Epidermal melanocyte (primary cell): ENCODE measurements at regions not wholly inside any gene's neighbourhood (a gene's known extent, or its start where the extent isn't known, plus 50 kb on each side); places are given as distances from the start of the nearest gene placed in this dataset.

Experiments
- DNase-seq: peaks from one replicate; pipeline ENCODE4 v3.0.0; 2011; ENCODE audit warnings: low spot score; ENCODE audit not compliant: insufficient read length

- no peak for DNase-seq
Observed at GRCh38 chr2:217142649-217143266, 282.9 kb upstream of the TNP1 start.

- DNase-seq, result no peak
Observed at GRCh38 chr2:217138284-217138683, 278.4 kb upstream of the TNP1 start.

- DNase-seq, result no peak
Observed at GRCh38 chr2:217127744-217128143, 267.9 kb upstream of the TNP1 start.

GRCh38 chr2:217125014-217125413 is 265.1 kb upstream of the TNP1 start:
- DNase-seq, result no peak

GRCh38 chr2:217124050-217124449 is 264.2 kb upstream of the TNP1 start:
- no peak for DNase-seq

- no peak for DNase-seq
Observed at GRCh38 chr2:217121565-217121964, 261.7 kb upstream of the TNP1 start.

GRCh38 chr2:217120429-217120828 is 260.6 kb upstream of the TNP1 start:
- DNase-seq, result no peak

GRCh38 chr2:217118559-217119284 is 258.9 kb upstream of the TNP1 start:
- no peak for DNase-seq

GRCh38 chr2:217117523-217117922 is 257.7 kb upstream of the TNP1 start:
- no peak for DNase-seq

GRCh38 chr2:217116610-217117009 is 256.7 kb upstream of the TNP1 start:
- DNase-seq, result no peak

- no peak for DNase-seq
Observed at GRCh38 chr2:217114117-217114516, 254.3 kb upstream of the TNP1 start.

- DNase-seq, result no peak
Observed at GRCh38 chr2:217113491-217113890, 253.6 kb upstream of the TNP1 start.

- no peak for DNase-seq
Observed at GRCh38 chr2:217110550-217110949, 250.7 kb upstream of the TNP1 start.

- no peak for DNase-seq
Observed at GRCh38 chr2:217108575-217109027, 248.7 kb upstream of the TNP1 start.

GRCh38 chr2:217108086-217108485 is 248.2 kb upstream of the TNP1 start:
- no peak for DNase-seq

GRCh38 chr2:217107480-217107879 is 247.6 kb upstream of the TNP1 start:
- DNase-seq, result no peak

GRCh38 chr2:217106650-217107014 is 246.8 kb upstream of the TNP1 start:
- no peak for DNase-seq

GRCh38 chr2:217105733-217106649 is 246.1 kb upstream of the TNP1 start:
- DNase-seq, result peak; percentile 36

- no peak for DNase-seq
Observed at GRCh38 chr2:217103752-217104545, 244.1 kb upstream of the TNP1 start.

- no peak for DNase-seq
Observed at GRCh38 chr2:217102956-217103355, 243.1 kb upstream of the TNP1 start.

GRCh38 chr2:217101972-217102371 is 242.1 kb upstream of the TNP1 start:
- no peak for DNase-seq
